ENCODE measurements at regions not wholly inside any gene's neighbourhood (a gene's known extent, or its start where the extent isn't known, plus 50 kb on each side); places are given as distances from the start of the nearest gene placed in this dataset.

- TF ChIP-seq, protein P1, sequence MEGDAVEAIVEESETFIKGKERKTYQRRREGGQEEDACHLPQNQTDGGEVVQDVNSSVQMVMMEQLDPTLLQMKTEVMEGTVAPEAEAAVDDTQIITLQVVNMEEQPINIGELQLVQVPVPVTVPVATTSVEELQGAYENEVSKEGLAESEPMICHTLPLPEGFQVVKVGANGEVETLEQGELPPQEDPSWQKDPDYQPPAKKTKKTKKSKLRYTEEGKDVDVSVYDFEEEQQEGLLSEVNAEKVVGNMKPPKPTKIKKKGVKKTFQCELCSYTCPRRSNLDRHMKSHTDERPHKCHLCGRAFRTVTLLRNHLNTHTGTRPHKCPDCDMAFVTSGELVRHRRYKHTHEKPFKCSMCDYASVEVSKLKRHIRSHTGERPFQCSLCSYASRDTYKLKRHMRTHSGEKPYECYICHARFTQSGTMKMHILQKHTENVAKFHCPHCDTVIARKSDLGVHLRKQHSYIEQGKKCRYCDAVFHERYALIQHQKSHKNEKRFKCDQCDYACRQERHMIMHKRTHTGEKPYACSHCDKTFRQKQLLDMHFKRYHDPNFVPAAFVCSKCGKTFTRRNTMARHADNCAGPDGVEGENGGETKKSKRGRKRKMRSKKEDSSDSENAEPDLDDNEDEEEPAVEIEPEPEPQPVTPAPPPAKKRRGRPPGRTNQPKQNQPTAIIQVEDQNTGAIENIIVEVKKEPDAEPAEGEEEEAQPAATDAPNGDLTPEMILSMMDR (IDR thresholded peaks at IDR 0.05; ENCODE audit: insufficient read depth, low read depth, low read length): no peak
- TF ChIP-seq EZH2 (IDR thresholded peaks at IDR 0.05; ENCODE audit: insufficient read depth, low read length): no peak
These were observed 397.5 kb downstream of the ETS1 start for GRCh38 chr11:128189823-128190222.

Data from astrocyte (in vitro differentiated cells and primary cell).